ENCODE measurements at regions not wholly inside any gene's neighbourhood (a gene's known extent, or its start where the extent isn't known, plus 50 kb on each side); places are given as distances from the start of the nearest gene placed in this dataset.

DNA sequence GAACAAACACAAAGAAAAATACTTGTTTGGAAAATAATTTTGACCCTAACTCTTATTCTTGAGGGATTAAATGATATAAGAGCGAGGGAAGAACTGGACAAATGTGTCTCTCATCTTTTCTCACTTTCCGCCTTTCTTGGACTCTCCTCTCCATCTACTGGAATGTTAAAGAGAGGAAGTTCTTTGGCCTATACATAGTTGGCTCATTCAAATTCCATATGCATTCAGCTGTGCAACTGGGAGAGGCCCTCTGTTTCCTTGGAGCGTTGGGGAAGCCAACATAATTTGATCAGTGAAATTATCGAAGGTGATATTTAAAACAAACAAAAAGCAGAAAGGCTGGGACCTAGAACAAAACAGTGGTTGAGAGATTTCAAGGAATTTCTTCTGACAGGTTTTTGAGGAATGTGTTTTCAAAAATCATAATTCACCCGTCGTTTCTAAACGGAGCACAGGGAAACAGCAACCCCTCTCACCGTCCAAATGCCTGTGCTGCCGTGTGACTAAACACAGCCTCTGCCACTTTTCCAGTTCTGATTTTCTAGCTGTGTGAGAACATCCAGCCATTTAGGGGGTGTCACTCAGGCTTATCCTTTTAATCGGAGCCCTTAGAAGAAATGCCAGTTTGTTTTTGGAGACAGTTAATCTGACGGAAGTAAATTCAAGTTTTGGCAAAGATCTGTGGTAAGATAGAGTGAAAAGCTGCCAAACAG is 489.9 kb downstream of the SOX2 start:
- TF ChIP-seq TAF1 (IDR thresholded peaks at IDR 0.05; ENCODE audit: borderline replicate concordance, low read depth, low read length) (no peak), POLR2AphosphoS5 (IDR thresholded peaks at IDR 0.05; ENCODE audit: low read depth, low read length) (no peak), POLR2A (IDR thresholded peaks at IDR 0.05; ENCODE audit: low read depth, low read length) (no peak)
- FAIRE-seq, result no peak
- no peak for DNase-seq (ENCODE audit: insufficient read length)

DNA sequence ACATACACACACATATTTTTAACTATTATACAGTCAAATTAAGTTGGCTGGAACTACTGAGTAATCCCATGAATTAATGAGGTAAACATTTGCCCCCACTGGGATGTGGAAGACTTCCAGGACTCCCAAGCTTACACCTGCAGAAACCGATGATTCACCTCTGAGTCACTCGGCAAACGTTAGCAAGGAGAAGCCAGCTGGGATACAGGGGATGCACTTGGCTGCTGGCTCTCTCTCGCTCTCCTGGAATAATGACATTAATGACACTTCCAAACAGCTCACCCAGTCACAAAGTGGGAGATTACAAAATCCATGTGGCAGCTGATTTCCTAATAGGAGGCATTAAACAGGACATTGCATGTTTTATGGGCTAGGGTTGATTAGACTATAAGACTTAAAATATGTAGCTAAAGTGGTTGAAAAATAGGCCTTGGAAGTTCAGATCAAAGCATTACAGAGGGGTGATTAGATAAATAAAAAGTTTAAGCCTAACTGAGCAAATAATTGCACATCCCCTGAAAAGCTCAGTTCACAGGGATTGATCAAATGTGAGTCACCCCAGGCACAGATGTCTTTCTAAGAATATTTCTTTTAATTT is 500.9 kb downstream of the SOX2 start:
- DNase-seq (ENCODE audit: insufficient read length) (no peak), FAIRE-seq (no peak)
- TF ChIP-seq POLR2AphosphoS5 (IDR thresholded peaks at IDR 0.05; ENCODE audit: low read depth, low read length), result no peak
- TF ChIP-seq POLR2A (IDR thresholded peaks at IDR 0.05; ENCODE audit: low read depth, low read length), result no peak
- no peak for TF ChIP-seq TAF1 (IDR thresholded peaks at IDR 0.05; ENCODE audit: borderline replicate concordance, low read depth, low read length)

- FAIRE-seq (no peak), DNase-seq (ENCODE audit: insufficient read length) (no peak)
- TF ChIP-seq POLR2AphosphoS5 (IDR thresholded peaks at IDR 0.05; ENCODE audit: low read depth, low read length), result no peak
- no peak for TF ChIP-seq TAF1 (IDR thresholded peaks at IDR 0.05; ENCODE audit: borderline replicate concordance, low read depth, low read length)
- no peak for TF ChIP-seq POLR2A (IDR thresholded peaks at IDR 0.05; ENCODE audit: low read depth, low read length)
Observed at GRCh38 chr3:182214416-182214815, 502.7 kb downstream of the SOX2 start.

DNA sequence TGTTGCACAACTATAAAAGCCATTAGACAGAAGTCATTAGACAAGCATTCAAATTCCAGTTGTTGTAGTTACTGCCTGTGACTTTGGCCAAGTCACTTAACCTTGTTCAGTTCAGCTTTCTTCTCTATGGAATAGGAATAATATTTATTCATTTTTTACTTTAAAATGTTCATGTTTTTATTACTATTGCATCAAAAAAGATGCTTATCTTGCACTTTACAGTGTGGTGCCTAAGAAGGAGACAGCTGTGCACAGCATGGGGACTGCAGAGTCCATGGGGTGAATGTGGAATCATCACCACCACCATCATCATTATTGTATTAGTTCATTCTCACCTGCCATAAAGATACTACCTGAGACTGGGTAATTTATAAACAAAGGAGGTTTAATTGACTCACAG is 504.2 kb downstream of the SOX2 start:
- no peak for FAIRE-seq
- DNase-seq (ENCODE audit: insufficient read length), result no peak
- TF ChIP-seq POLR2A (IDR thresholded peaks at IDR 0.05; ENCODE audit: low read depth, low read length) (no peak), POLR2AphosphoS5 (IDR thresholded peaks at IDR 0.05; ENCODE audit: low read depth, low read length) (no peak), TAF1 (IDR thresholded peaks at IDR 0.05; ENCODE audit: borderline replicate concordance, low read depth, low read length) (no peak)

DNA sequence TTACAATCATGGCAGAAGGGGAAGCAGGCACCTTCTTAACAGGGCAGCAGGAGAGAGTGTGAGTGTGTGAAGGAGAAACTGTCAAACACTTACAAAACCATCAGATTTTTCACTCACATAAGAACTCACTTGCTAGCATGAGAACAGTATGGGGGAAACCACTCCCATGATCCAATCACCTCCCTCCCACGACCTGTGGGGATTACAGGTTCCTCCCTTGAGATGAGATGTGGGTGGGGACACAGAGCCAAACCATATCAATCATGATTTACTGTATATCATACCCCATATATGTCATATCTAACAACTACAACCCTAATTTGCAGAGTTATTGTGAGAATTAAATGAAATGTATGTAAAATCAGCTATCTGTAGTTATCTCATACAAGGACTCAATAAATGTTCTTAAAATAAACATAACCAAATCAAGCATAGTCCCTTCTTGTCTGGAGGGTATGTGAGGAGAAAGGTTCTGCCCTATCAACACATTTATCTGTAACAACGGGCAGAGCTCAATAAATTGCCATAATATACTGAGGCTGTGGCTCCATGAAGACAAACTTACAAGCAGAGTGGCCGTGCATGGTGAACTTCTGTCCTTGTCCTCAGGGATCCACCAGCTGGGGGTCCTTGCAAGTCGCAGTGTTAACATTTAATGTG is 504.7 kb downstream of the SOX2 start:
- TF ChIP-seq POLR2AphosphoS5 (IDR thresholded peaks at IDR 0.05; ENCODE audit: low read depth, low read length) (no peak), POLR2A (IDR thresholded peaks at IDR 0.05; ENCODE audit: low read depth, low read length) (no peak), TAF1 (IDR thresholded peaks at IDR 0.05; ENCODE audit: borderline replicate concordance, low read depth, low read length) (no peak)
- no peak for FAIRE-seq
- no peak for DNase-seq (ENCODE audit: insufficient read length)

GRCh38 chr3:182220013-182220412 is 508.3 kb downstream of the SOX2 start:
- FAIRE-seq (no peak), DNase-seq (ENCODE audit: insufficient read length) (no peak)
- TF ChIP-seq TAF1 (IDR thresholded peaks at IDR 0.05; ENCODE audit: borderline replicate concordance, low read depth, low read length) (no peak), POLR2AphosphoS5 (IDR thresholded peaks at IDR 0.05; ENCODE audit: low read depth, low read length) (no peak), POLR2A (IDR thresholded peaks at IDR 0.05; ENCODE audit: low read depth, low read length) (no peak)

- TF ChIP-seq POLR2A (IDR thresholded peaks at IDR 0.05; ENCODE audit: low read depth, low read length) (no peak), TAF1 (IDR thresholded peaks at IDR 0.05; ENCODE audit: borderline replicate concordance, low read depth, low read length) (no peak), POLR2AphosphoS5 (IDR thresholded peaks at IDR 0.05; ENCODE audit: low read depth, low read length) (no peak)
- DNase-seq (ENCODE audit: insufficient read length) (no peak), FAIRE-seq (no peak)
Observed at GRCh38 chr3:182220471-182220870, 508.7 kb downstream of the SOX2 start.

DNA sequence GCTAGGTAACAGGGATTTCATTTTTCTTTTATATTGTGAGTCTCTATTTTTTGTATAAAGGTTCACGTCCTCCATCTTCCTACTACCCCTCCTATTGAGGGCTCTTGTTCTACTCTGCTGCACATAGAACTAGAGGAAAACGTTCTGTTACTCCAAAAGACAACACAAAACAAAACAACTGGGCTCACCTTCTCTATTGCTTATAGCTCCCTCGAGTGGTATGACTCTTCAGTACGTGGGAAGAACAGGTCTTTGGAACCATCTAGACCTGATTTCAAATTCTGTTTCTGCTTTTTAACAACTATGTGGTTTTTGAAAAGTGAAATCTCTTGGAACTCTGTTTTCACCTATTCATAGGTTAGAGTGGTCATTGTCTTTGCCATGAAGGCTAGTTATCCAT is 515.3 kb downstream of the SOX2 start:
- DNase-seq (ENCODE audit: insufficient read length), result no peak
- TF ChIP-seq TAF1 (IDR thresholded peaks at IDR 0.05; ENCODE audit: borderline replicate concordance, low read depth, low read length), result no peak
- no peak for TF ChIP-seq POLR2AphosphoS5 (IDR thresholded peaks at IDR 0.05; ENCODE audit: low read depth, low read length)
- FAIRE-seq, result no peak

- no peak for FAIRE-seq
Observed at GRCh38 chr3:182233405-182233804, 521.7 kb downstream of the SOX2 start.

GRCh38 chr3:182233957-182234356 is 522.2 kb downstream of the SOX2 start:
- DNase-seq (ENCODE audit: insufficient read length), result no peak
- FAIRE-seq, result no peak
- TF ChIP-seq POLR2A (IDR thresholded peaks at IDR 0.05; ENCODE audit: low read depth, low read length), result no peak
- no peak for TF ChIP-seq TAF1 (IDR thresholded peaks at IDR 0.05; ENCODE audit: borderline replicate concordance, low read depth, low read length)
- no peak for TF ChIP-seq POLR2AphosphoS5 (IDR thresholded peaks at IDR 0.05; ENCODE audit: low read depth, low read length)

More at GRCh38 chr3:182233405-182233804, 521.7 kb downstream of the SOX2 start:
- DNase-seq (ENCODE audit: insufficient read length), result no peak
- TF ChIP-seq POLR2A (IDR thresholded peaks at IDR 0.05; ENCODE audit: low read depth, low read length), result no peak
- TF ChIP-seq TAF1 (IDR thresholded peaks at IDR 0.05; ENCODE audit: borderline replicate concordance, low read depth, low read length), result no peak
- TF ChIP-seq POLR2AphosphoS5 (IDR thresholded peaks at IDR 0.05; ENCODE audit: low read depth, low read length), result no peak

DNA sequence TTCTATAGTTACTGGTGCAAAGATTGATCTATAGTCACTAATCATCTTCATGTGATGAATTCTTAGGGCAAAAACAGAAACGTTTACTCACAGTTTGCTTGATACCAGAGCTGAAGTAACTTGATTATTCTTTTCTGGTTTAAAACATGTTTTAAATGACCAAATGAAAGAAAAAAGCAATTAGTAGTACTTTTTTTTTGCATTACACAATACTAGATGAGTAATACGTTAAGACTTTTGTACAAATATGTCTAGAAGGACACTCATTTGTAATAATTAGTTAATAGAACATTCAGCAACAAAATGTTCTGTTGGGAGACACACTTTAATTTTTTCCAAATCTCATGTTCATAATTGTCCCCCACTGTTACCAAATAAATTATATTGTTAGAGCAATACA is 523.2 kb downstream of the SOX2 start:
- DNase-seq (ENCODE audit: insufficient read length) (no peak), FAIRE-seq (no peak)
- TF ChIP-seq POLR2AphosphoS5 (IDR thresholded peaks at IDR 0.05; ENCODE audit: low read depth, low read length) (no peak), POLR2A (IDR thresholded peaks at IDR 0.05; ENCODE audit: low read depth, low read length) (no peak), TAF1 (IDR thresholded peaks at IDR 0.05; ENCODE audit: borderline replicate concordance, low read depth, low read length) (no peak)

DNA sequence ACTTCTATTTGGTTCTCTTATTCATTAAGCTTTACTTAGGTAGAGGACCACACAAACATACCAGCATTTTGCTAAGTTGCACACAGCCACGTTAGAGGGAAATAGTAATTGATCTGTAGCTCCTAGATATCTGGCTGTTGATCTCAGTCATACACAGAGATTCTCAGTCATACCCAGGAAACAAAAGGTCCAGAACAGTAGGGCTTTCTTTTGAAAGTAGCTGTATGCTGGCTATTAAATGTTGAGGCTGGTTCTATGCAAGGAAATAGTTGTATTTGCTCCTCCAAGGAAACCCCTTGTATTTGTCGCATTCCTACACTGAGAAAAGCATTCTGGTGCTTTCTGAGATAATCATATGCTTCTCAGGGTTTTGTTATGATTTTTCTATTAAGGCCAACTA is 523.8 kb downstream of the SOX2 start:
- DNase-seq (ENCODE audit: insufficient read length) (no peak), FAIRE-seq (no peak)

More for the DNA sequence above, 523.8 kb downstream of the SOX2 start:
- TF ChIP-seq POLR2A (IDR thresholded peaks at IDR 0.05; ENCODE audit: low read depth, low read length) (no peak), POLR2AphosphoS5 (IDR thresholded peaks at IDR 0.05; ENCODE audit: low read depth, low read length) (no peak), TAF1 (IDR thresholded peaks at IDR 0.05; ENCODE audit: borderline replicate concordance, low read depth, low read length) (no peak)

Measured in GM12892 (cell line).